HG02943 (cell line): ENCODE measurements at regions not wholly inside any gene's neighbourhood (a gene's known extent, or its start where the extent isn't known, plus 50 kb on each side); places are given as distances from the start of the nearest gene placed in this dataset.
"Not testable (repeated sequence)": the region's sequence is repeated elsewhere in the genome, so short reads cannot be mapped to it uniquely, and the experiment has no call there.

Experiments
- ATAC-seq: cut with Tn5 transposase; IDR thresholded peaks from one replicate; pipeline ENCODE4 v1.9.1; 2021; ENCODE audit warnings: mild to moderate bottlenecking, low read depth, moderate library complexity; ENCODE audit not compliant: unreplicated experiment

DNA sequence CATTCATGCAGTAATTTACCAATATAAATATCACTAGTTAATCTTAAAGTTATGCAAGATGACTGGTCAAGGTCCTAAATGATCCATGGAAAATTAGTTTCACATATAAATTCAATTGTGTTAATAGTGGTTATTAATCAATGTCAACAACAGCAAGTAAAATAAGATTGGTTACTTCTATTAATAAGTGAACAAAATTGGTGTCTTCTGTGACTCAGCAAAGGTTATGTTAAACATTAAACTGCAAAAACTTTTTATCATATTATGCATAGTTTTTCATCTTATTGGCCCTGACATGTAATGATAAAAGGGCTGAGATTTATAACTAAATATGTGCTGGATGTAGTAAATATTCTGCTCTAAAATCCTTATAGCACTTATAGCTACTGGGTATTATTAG is 359.0 kb upstream of the UBE2E3 start:
- ATAC-seq: no peak

DNA sequence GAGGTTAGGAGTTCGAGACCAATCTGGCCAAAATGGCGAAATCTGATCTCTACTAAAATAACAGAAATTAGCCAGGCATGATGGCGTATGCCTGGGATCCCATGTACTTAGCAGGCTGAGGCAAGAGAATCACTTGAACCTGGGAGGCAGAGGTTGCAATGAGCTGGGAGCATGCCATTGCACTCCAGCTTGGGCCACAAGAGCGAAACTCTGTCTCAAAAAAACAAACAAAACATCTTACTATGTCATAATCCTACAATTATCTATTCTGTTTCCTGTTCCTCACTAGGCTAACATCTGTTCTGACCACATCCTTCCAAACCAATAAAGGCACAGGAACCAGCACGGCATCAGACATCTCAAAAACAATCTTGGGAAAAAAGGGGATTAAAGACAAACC is 361.8 kb upstream of the UBE2E3 start:
- no peak for ATAC-seq

DNA sequence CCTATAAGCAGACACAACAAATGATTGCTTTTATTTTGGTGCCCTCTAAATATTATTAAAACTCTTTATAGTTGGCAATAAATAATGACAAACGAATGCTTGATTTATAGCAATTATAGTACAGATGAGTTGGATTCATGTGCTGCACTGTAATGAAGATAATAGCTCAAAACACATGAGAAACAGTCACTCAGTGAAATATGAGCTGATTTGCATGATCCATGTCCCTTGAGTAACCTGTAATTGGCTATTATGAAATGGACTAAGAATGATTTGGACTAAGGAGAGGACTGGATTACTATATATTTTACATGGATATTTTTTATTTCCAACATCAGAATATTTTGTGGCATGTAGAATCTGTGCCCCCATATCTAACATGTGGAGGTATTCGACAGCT is 365.6 kb upstream of the UBE2E3 start:
- ATAC-seq: no peak

DNA sequence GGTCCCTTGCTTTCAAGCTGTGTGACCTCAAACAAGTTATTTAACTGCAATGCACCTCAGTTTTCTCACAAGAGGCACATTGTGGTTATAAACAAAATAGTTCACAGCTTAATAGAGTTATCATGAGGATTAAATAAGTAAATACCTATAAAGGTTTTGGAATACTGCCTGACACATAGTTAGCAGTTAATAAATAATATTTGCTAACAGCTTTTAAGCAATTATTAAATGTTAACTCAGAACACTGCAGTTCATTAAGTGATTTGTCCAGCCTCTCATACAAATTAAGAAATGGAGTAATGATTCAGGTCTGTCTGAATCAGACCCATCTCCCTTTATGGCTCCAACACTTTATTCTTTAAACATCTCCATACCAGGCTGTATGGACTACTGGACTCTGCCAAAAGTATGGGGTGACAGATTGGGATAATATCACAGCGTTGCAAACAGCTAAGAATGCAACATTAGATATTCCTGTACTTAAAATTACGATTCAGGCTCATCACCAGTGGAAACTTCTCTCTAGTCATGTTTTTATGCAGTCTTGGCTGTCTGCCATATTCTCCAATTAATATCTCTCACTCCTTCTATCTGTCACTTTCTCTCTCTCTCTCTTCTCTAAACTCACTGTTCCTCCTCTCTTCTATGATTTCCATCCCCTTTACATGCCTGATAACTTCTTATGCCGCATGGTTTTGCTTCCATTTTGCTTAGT is 370.6 kb upstream of the UBE2E3 start:
- ATAC-seq: no peak

DNA sequence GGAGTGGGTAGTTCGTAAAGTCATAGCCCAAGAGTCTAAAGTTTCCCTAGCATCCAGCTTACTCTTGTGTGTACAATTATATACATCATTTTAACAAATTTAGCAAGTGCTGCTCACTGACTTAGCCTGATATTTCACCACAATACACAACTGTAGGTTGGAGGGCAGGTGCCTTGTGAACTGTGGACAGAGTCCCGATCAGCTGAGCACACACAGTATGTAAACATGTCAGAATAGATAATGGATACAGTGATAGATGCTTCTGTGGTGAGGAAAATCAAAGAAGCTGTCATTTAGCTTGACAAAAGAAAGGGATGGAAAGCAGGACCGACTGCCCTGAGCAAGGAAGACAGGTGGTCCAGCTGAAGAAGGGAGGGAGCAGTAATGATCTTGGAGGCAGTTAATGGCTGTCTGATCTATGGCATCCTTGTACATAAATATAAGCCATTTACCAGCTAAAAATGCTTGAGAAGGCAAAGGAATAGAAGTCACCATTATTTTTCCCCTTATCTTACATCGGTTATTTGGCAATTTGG is 372.8 kb upstream of the UBE2E3 start:
- no peak for ATAC-seq

DNA sequence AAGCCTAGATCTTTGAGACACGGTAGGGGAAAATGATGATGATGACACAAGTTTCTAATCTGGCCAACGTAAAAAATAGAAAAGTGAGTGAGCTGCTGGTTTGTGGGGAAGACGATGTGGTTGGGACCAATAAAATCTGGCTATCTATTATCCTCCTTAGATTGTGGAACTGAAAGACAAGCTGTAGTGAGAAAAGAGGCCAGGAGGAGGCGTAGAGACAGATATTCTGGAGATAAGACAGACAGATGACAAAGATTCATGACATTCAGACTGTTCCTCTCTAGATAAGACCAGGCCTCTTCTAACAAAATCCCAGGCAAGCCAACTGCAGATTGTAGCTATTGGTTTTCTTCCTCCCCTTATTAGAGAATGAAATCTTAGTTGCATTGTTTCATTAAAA is 376.3 kb upstream of the UBE2E3 start:
- no peak for ATAC-seq

DNA sequence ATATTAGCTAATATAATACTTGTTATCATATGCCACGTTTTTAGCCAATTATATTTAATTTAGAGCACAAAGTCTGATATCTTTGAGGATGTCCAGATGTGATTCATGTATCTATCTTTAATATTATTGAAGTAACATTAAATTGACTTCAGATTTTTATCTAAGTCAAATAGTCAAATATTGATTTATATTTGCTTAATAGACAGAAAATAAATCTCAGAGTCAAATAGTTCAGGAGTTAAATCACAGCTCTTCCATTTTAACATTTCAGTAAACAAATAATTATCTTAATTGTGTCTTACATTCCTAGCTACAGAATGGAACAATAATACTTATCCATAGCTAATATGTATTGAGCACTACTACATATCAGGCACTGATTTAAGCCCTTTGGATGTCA is 379.4 kb upstream of the UBE2E3 start:
- no peak for ATAC-seq

DNA sequence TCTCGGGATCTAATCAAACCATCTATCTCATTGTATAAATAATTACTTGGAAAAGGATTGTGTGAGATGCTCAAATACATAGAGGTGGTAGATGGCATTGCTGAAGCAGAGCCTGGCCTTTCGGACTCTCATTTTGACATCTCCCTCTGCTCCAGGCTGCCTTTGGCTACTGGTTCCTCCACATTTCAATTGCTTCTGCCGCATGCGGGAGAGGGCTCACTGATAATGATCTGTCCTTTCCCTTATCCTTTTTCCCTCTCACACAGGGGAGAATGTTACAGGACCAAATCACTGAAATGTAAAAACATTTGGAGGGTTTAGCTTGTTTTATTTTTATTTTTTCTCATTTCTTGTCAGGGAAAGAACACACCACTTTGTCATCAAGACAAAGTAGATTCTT is 380.6 kb upstream of the UBE2E3 start:
- no peak for ATAC-seq

DNA sequence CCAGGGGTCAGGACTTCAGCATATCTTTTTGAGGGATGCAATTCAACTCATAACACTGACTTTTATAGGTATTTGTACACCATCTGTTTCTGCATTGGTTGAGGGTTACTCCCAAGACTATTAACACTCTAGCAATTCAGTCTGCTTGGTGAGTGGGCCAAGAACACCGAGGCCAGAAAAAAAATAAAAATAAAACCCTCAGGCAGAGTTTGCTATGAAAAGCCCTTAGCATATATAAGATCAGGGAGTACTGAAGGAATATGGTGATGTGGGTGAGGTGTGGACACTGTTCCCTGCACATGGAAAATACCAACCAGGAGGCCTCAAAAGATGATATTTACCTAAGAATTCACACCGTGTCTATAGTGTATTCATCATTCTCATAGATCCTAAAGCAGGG is 383.2 kb upstream of the UBE2E3 start:
- no peak for ATAC-seq

DNA sequence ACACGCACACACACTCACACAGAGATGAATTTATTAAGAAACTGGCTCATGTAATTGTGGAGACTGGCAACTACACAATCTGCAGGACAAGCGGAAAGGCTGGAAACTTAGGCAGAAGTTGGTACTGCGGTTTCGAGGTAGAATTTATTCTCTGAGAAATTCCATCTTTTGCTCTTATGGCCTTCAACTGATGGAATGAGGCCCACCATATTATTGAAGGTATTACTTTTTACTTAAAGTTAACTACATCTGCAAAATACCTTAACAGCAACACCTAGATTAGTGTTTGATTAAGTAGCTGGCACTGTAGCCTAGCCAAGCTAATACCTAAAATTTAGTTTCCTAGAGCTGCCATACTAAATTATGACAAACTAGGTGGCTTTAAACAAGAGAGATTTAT is 384.0 kb upstream of the UBE2E3 start:
- no peak for ATAC-seq

DNA sequence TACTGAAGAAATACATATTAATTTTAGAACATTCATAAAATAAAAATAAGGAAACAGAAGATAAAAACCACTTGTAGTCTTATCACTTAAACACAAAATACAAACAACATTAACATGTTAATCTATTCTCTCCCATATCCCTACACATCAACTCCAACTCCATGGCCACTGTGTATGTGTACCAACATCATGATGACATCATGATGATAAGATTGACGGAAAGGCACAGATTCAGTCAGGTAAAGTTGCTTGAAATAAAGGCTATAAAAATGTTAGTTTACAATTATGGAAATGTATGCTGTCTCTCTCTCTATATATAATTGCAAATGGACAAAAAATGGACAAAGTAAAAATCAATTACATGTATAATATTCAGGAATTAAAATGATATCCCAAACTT is 388.5 kb upstream of the UBE2E3 start:
- no peak for ATAC-seq

DNA sequence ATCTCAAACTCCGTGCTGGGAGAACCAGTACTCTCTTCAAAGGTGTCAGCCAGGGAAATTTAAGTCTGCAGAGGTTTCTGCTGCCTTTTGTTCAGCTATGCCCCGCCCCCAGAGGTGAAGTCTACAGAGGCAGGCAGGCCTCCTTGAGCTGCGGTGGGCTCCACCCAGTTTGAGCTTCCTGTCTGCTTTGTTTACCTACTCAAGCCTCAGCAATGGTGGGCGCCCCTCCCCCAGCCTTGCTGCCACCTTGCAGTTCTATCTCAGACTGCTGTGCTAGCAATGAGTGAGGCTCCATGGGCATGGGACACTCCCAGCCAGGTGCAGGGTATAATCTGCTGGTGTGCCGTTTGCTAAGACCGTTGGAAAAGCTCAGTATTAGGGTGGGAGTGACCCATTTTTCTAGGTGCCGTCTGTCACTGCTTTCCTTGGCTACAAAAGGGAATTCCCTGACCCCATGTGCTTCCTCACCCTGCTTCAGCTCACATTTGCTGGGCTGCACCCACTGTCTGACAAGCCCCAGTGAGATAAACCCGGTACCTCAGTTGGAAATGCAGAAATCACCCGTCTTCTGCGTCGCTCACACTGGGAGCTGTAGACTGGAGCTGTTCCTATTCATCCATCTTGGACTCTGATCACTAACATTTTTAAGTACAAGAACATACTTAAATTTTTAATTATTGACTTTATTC is 389.2 kb upstream of the UBE2E3 start:
- ATAC-seq: not testable (repeated sequence)

DNA sequence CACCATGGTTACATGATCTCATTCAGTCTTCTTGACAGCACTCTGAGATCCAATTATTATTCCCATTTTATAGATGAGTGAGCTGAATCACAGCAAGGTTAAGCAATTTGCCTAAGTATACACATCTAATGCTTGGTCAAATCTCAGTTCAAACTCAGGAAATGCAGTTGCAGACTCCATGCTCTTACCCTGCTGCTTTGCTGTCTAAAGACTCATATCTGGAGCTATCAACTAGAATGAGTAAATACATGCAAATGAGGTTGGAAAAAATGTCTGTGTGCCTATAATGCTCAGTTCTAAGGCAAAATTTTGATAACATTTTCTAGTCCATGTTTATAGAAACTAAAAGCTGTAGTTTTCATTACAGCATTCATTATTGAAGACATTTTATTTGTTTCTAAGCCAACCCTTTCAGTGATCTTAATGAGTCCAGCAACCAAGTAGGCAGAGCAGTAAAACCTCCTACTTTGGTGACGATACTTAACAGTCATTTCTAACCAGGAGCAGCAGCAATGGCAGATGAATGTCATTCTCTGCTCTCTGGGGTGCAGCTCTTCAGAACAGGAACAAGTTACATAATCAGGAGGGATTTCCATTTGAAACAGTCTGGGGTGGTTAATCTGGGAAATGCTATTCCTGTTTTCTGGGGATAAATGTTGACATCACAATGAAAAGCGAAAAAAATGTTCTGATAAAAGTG is 396.8 kb upstream of the UBE2E3 start:
- no peak for ATAC-seq

DNA sequence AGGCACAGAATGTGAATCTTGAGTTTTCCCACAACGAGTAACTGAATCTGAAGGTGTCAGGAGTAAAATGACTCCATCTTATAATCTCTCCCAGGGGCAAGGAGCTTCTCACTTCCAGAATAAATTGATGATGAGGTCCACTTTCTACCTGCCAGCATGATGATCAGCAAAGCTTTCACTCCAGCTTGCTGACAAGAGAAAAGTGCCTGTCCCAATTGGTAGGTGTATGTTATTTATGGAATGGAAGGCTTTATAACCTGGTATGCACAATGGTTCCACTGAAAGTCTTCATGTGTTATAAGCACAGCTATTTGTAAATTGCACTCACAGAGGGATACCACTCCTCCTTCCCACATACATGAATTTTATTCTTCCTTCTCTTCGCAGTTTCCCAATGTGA is 401.0 kb upstream of the UBE2E3 start:
- ATAC-seq: no peak

DNA sequence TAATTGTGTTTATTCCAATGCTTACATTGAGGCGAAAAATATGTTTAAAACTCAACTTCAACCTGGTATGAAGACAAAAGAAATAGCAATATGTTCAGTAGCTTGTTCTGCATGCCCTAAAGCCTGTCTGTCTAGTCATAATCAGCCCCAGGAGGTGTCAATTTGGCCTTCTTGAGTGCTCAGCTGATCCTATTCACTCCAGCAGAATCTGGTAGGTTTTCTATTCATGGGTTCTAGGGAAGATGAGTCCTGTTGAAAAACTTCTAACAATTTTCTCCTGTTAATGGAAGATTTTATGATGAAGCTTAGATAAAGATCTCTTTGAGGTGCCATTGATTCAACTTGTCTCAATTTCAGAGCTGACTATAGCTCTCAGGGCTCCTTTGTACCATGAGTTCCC is 402.0 kb upstream of the UBE2E3 start:
- ATAC-seq: no peak

DNA sequence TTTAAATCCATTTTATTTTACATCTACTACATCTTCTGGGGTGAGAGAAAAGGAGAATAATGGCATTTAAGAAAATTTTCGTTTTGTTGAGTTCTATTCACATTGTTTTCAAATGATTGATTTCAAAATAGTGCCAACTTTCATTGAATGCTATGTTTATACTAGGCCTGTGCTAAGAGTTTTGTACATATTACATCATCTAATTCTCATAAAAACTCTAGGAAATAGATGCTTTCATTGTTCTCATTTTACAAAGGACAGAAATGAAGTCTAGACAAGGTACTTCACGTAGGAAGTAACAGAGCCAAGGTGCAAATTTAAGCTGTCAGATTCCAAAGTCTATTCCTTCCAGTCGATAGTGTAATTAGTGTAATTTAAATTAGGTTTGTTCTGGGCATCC is 402.8 kb upstream of the UBE2E3 start:
- ATAC-seq: no peak

DNA sequence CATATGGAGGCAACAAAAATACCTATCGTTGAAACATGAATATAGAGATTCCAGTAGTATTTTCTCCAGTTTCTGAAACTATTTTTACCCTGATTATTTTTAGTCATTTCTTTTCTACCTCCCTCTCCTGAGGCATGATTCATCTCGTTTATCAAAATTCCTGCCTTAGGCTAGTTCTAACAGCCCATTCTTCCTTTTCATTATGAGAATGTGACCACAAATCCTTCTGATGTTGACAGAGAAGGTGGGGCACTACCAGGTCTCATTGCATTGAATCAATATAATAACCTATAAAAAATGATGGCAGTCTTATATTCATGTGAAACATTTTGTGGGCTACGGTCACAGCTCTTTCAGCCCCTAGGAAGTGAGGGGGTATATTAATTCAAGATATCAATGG is 406.5 kb upstream of the UBE2E3 start:
- no peak for ATAC-seq

DNA sequence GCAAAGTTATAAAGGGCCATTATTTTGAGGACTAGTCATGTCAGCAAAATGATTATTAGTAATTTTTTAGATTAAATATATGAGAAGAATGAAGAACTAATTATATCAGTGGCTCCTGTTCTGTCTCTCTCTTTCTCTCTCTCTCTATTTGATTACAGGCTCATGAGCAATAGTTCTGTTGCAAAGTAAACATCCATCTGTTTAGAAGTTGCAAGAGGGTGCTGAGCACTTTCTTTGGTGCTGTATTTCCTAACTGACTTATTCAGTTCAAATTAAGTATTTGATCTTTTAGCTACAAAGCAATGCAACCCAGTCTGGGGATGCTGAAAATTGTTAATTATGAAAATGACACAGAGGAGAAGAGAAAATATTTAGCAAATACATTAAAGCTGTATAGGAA is 408.1 kb upstream of the UBE2E3 start:
- no peak for ATAC-seq

DNA sequence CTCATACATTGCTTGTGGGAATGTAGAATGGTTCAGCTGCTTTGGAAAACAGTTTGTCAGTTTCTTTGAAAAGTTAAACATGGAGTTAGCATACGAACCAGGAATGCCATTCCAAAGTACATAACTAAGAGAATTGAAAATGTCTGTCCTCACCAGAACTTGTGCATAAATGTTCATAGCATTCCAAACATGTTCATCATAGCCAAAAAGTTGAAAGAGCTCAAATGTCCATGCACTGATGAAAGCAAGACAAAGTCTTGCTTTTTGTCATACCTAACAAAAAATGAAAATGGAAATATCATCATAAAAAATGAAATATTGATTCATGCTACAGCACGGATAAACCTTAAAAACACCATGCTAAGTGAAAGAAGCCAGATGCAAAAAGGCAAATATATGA is 408.8 kb upstream of the UBE2E3 start:
- ATAC-seq: no peak

DNA sequence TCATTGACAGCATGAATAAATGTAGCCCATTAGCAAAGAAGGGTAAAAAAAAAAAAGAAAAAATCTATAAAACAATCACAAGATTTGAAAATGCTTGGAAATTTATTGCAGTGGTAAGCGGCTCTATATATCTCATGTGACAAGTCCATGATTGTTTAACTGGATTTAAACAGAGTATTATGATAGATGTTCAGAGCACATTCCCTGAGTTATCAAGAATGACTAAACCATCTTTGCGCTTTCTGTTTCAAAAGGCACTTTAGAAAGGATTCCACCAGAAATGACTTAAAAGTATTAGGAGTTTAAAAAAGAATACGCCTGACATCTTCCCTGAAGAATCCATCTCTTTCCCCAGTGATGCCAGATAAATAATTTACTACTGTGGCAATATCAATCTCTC is 409.5 kb upstream of the UBE2E3 start:
- ATAC-seq: no peak

DNA sequence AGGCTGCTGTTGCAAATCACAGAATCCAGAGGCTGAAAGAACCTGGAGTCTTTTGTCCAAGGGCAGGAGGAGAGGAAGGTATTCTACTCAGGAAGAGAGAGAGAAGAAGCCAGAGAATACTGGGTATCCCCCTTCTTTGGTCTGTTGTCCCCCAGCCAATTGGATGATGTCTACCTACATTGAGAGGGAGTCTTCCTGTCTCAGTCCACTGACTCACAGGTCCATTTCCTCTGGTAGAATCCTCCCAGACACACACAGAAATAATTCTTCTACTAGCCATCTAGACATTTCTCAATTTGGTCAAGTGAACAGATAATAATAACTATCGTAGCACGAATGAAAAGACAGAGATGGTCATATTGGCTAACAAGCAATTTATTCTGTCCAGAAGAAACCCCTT is 416.4 kb upstream of the UBE2E3 start:
- no peak for ATAC-seq

DNA sequence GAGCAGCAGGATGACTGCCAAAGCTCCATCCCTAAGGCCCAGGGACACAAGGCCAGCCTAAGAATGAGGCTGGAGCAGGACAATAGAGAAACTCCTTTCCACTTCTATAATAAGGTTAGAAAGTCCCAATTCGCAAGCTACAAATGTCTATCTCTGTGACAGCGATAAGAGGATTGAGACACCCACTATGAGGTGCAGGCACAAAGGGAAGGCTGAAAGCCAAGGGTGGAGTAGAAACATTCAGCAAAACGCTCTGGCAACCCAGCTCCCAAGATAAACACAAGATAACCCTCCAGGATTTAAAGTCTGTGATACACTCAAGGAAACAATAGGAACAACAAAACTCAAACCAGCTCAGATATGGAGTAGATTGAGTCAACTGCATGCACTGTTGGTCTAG is 418.0 kb upstream of the UBE2E3 start:
- no peak for ATAC-seq
